GM21360 (cell line): ENCODE measurements at regions not wholly inside any gene's neighbourhood (a gene's known extent, or its start where the extent isn't known, plus 50 kb on each side); places are given as distances from the start of the nearest gene placed in this dataset.
"Not testable (repeated sequence)": the region's sequence is repeated elsewhere in the genome, so short reads cannot be mapped to it uniquely, and the experiment has no call there.

Source experiments
- ATAC-seq: cut with Tn5 transposase; IDR thresholded peaks from one replicate; pipeline ENCODE4 v1.9.1; 2021; ENCODE audit warnings: mild to moderate bottlenecking, moderate library complexity; ENCODE audit not compliant: unreplicated experiment

DNA sequence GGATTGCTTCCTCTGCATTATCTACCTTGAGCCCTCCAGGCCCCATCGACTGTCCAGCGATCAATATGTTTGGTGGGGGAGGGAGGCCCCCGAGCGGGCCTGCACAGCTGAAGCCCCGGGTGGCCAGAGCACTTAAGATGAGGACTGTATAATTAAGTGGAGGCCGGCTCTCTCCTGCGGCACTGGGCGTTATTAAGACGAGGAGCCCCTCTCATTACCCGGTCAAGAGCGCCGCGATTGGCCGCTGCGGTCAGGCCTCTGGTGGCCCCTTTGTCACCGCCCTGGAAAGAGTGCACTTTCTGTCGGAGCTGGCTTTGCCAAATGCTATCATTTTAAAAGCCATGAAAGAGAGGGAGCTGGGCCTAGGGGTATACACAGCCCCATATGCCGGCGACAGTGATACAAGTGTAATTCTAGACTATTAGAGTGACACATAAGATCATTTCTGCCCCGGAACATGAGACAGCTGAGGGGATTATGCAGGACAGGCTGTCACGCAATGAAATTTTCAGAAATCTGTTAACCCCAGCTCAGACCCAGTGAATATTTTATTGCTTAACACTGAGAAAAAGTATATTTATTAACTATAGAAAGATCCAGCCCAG lies 106.3 kb upstream of the IRX1 start:
- ATAC-seq: no peak

DNA sequence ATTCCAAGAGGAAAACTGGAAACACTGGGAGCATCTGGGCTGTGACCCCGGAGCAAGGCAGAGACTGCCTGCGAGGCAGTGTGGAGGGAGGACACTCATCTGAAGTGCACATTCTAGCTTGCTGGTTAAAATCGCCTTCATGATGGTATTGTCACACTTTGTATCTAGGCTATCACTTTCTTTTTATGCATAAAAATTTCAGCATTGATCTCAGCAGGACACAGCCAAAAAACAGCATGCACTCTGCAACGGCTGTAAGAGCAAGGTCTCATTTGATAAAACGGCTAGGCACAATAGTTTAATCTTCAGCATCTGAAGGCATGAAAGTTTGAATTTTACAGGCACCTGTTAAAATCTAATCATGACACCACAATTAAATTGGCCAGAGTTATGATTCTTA lies 110.8 kb upstream of the IRX1 start:
- no peak for ATAC-seq

DNA sequence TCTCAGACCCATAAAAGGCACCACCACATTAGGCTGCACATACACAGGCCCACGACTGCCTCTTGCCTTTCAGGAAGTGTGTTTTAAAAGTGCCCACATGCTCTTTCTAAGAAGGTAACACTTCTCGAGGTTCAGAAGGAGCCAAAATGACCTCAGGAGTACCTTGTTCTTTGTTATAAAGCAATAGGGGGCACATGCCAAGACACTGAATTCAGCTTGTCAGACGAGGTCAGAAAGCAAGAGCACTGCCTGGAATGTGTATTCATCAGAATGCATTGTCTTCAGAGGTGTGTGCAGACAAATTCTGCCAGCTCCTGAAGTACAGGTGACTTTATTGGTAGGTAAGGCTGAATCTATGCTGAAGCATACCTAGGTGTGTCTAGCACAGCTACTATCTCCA lies 114.5 kb upstream of the IRX1 start:
- ATAC-seq: no peak

DNA sequence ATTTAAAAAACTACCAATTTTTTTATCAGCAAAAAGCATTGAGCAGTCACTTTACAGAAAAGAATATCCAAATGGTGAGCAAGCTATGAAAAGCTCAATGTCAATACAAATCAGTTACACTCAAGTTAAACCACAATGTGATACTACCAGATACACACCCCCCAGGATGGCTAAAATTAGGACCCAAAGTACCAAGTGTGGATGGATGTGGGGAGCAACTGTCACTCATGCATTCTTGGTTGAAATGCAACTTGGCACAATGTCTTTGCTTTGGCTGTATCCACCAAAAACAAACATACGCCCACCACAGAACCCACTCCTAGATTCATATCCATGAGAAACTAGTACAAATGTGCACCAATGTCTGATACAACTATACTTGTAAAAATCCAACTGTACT lies 120.0 kb upstream of the IRX1 start:
- ATAC-seq: no peak

DNA sequence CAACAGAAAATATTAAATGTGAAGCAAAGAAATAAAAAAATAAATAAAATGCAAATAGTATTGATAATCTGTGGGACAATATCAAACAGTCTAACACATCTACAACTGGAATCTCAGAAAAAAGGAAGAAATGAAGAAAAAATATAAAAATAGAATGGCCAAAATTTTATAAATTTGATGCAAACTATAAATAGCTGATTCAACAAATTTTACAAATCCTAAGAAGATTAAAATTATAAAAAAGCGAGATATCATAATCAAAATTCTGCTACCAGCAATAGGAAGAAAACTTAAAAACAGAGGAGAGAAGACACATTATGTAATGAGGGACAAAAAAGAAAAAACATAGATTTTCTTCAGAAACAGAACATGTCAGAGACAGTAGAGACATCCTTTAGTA lies 129.2 kb upstream of the IRX1 start:
- ATAC-seq: no peak

DNA sequence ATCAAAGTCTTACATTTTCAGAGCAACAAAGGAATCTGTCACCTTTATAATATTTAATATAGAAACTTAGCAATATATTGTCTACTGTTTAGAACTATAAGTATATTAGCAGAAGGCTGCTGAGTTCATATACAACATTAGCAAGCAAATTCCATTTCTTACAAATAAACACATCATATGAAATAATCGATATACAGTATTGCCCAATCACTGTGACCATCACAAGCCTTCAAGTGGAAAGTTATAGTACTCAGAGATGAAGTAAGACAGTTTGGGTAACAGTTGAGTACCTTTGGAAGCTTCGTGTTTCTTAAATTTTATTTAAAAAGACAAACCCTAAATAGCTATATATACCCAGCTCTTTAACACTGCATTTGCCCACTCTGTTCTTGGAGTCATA lies 135.2 kb upstream of the IRX1 start:
- ATAC-seq: no peak

DNA sequence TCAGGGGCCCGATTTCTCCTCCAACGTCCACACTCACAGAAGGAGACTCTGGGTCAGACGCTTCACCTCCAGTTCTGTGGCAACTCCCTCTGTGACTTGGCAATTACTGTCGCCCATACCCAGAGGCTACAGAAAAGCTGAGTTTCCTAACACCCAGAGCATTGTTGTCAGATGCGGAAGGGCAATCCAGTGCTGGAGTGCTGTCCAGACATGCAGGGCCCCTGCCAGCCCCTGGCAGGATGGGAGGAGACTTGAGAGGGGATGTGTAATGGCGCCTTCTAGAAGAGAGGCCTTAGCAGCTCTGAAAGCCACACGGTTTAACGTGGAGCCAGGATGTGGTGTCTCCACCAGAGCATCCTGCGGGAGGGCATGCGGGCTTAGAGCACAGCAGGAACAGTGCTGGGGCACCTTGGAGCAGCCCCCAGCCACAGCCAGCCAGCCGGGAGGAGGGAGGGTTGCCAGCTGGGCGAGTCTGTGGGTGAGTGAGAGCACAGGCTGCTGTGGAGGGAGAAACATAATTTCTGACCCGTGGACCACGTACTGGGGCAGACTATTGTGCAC lies 139.4 kb upstream of the IRX1 start:
- no peak for ATAC-seq

DNA sequence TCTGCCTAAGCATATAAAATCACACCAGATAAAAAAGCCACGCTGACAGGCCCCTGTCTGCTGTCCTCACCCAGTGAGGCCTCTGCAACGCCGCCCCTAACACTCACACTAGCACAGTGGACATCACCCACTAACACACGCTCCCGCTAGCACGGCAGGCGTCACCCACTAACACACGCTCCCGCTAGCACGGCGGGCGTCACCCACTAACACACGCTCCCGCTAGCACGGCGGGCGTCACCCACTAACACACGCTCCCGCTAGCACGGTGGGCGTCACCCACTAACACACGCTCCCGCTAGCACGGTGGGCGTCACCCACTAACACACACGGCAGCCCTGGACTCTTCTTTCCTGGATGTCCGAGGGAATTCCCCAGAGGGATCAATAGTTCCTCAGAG lies 141.6 kb upstream of the IRX1 start:
- ATAC-seq: not testable (repeated sequence)

DNA sequence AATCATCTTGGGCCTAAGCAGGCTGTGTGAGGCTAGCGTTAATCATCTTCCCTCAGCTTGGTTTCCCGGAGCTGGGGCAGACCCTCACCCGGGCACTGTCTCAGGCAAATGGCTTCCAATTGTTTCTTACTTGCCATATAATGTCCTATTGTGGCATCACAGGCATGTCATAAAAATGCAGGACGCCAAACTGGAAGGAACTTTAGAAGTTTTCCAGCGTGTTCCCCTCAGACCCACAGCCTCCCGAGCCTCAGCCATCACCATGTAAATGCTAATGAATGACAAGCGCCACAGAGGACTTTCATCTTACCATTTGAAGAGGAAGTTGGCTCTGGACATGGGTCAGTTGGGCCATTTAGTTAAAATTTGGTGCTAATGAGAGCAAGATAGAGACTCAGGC lies 143.0 kb upstream of the IRX1 start:
- no peak for ATAC-seq

DNA sequence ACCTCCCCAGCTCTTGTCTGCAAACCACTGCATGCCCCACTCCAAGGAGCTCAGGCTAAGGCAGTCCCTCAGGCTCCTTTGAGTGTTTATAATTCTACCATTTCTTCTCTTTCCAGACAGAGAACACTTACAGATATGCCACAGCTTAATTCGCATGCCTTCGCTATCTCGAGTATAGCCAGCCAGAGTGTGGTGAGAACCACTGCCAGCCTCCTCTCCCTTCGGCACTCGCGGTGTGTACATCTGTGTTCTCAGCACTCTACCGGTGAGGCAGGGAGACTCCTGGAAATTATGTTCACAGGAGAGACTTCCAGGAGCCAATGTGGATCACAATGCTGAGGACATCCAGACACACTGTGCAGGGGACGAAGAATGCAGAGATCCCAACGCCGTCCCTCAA lies 143.7 kb upstream of the IRX1 start:
- no peak for ATAC-seq

DNA sequence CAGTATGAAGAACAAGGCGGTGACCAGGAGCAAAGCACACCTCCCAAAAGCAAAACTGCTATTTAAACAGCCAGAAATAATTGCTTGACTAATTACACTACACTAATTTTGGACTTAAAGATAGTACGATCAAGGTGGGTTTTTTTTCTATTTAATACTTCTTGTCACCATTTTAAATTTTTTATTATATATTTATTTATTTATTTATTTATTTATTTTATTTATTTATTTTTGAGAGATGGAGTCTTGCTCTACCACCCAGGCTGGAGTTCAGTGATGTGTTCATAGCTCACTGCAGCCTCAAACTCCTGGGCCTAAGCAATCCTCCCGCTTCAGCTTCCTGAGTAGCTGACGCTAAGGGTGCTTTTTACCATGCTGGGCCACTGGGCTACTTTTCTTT lies 146.2 kb upstream of the IRX1 start:
- ATAC-seq: no peak

DNA sequence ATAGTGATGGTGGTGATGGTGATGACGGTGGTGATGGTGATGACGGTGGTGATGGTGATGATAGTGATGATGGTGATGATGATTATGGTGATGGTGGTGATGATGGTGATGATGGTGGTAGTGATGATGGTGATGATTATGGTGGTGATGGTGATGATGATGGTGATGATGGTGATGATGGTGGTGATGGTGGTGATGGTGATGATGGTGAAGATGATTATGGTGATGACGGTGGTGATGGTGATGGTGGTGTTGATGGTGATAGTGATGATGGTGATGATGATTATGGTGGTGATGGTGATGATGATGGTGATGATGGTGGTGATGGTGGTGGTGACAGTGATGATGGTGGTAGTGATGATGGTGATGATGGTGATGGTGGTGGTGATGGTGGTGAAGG lies 149.2 kb upstream of the IRX1 start:
- ATAC-seq: no peak

DNA sequence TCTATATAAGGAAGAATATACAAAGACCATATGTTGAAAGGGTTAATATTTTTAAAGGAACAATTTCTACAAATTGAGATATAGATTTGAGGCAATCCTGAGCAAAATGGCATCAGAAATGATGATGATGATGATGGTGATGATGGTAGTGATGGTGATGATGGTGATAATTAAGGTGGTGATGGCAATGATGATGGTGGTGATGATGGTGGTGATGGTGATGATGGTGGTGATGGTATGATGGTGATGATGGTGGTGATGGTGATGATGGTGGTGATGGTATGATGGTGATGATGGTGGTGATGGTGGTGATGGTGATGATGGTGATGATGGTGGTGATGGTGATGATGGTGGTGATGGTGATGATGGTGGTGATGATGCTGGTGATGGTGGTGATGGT lies 150.1 kb upstream of the IRX1 start:
- ATAC-seq: not testable (repeated sequence)

DNA sequence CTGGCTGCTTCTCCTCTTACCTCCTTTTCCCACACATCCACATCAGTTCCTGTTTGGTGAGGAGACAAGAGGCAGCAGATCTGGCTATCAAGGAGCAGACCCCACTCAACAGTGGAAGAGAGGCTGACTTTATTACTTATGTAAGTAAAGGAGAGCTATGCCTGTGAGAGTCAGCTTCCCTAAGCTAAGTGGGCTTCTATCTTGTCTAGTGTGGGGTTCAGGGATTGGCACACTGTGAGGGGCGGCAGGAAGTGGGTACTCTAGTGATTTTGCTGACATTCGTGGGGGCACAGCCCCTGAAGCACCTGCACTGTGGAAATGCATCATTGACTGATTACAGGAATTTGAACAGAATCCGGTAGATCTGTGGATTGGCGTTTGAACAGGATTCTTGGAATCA lies 163.5 kb upstream of the IRX1 start:
- ATAC-seq: no peak

DNA sequence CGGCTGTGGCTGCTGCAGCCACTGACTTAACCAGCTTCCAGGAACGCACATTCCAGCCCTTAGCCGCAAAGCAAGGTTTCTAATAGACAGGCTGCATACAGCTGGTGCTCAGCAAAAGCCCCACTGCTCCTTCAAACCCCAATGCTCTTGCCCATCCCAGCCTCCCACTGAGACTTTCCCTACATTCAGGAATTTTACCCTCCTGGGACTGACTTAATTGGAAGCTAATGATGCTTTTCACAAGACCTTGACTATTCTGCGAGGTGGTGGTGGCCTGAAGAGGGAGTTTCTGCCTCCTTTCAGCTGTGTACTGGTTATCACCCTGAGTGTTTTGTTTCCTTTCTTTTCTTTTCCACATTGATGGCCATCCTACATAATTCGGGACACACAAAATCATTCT lies 164.9 kb upstream of the IRX1 start:
- ATAC-seq: no peak

DNA sequence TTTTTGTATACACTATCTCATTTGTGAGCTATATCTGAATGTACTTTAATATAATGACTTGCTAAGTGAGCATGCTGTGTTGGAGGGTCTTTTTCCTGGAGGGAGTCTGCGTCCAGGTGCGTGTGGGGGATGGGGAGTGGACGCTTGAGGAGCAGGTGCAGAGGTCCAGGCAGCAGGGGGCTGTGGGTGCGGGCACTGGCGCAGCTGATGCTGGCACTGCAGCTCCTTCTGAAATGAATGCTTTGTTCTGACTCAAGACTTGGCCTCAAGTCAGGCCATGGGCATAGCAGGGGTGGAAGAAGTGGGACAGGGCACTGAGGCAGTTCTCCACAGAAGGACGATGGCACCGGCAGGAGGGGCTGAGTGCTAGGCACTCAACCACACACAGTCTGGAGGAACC lies 165.7 kb upstream of the IRX1 start:
- ATAC-seq: no peak

DNA sequence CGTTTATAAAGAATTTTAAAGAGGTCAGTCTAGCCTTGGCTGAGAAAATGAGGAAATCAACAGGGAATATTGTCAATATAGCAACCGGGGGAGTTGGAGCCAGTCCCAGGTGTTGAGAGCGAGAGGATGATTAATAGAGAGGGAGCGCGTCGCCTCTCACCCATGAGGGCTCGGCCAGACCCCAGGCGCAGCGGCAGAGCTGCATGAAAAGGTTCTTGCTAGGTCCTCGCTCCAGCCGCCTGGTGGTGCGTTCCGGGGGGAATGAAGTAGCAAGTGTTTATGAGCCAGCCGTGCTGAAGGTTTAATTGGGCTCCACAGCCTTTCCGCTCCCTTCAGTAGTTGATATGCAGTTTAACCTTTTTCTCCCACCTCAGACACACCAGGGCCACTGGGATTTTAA lies 167.3 kb upstream of the IRX1 start:
- ATAC-seq: no peak

DNA sequence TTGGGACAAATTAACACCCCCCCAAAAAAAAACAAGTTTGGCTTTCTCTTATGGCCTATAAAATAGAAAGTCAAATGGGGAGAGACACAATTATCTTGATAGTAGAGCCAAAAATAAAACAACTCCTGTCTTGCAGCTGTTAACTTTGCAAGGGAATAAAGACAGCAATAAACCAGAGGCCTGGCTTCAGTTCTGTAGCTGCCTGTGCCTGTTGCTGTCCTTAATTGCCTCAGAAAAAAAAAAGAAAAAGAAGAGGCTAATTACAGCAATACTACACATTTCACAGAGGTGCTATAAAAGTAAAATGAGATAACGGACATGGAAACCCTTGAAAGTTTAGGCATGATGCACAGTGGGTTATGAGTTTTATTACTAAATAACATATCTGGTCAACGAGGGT lies 170.7 kb upstream of the IRX1 start:
- ATAC-seq: no peak

DNA sequence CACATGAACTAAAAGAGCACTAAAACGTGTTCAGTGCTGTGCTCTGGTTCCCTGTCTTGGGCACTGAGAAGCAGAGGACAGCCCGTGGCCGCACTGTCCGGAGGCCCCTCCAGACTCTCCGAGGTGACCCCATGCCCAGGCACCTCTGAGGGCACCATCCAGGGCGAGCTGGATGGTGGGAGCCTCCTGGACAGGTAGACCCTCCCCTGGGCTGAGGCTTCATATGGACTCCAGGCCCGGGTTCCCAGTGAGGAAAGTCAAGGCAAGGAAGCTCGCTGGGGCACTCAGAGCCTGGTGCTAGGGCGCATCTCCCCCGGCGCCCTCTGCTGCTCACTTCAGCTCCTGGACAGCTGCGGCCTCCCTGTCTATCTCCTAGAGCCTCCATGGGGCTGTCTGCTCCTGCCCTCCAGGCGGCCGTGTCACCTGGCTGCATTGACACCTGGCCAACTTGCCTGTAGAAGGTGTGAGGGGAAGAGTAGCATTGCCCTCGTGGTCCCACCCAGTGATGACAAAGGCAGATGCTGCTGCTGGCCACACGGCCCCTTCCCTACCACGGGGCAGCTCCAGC lies 178.2 kb upstream of the IRX1 start:
- no peak for ATAC-seq

DNA sequence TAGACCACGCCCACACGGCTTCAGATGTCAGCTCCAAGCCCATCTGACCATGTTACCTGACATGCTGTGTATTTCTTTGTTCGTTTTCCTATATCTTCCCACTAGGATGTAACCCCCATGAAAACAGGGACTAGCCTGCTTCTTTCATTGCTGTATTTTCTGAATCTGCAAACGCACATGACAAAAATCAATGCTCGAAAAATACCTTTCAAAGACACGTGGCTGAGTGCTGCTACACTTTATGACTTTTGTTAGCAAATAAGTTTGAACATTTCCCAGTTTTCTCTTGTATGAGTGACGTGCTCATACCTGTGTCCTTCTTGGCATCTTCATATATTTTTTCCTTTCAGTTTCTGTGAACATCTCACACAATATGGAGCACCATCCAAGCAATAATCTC lies 181.3 kb upstream of the IRX1 start:
- no peak for ATAC-seq

DNA sequence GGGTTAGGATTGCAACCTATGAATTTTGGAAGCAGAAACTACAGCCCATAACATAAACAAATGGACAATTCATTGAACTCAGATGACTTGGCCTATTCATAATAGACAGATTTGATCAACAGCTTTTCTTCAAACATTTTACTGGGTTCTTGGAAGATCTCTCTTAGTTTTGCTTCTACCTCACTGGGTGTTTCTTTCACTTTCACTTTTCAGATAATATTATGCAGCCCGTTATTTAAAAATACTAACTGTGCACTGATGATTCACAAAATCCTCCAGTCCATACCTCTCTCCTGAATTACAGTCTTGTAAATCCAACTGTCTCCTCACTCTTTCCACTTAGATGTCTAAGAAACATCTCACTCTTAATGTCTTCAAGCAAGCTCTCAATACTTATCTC lies 183.5 kb upstream of the IRX1 start:
- no peak for ATAC-seq

DNA sequence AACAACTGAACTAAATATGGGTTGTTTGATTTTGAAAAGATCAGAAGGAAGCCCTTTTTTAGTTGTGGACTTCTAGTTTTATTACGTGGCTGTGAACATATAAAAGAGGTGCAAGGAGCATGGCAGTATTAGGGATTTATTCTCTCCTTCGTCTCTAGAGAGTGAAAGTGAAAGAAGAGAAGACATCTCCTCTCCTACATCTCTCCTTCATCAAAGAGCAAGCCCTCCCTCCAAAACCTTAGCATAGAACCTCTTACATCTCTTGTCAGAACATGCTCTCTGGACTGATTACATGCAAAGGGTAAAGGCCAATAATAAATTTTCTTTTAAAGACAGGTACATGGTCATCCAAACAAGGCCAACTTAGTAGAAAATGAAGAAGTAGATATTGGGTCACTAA lies 184.3 kb upstream of the IRX1 start:
- ATAC-seq: no peak

DNA sequence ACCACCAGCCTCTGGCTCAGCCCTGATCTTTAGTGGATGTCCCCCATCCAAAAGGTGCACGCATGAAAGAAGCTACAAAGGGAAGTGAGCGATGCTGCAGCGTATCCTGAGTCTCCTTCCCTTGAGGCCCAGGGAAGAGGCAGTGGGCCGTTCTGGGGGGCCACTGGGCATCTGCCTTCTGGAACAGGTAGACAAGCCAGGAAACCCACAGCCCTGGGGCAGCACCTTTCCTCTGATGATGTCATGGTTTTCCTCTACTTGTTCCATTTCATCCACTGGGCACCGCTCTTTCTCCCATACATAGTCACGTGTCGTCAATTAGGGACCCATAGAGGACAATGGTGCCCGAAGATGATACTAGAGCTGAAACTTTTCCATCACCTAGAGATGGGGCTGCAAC lies 194.0 kb upstream of the IRX1 start:
- no peak for ATAC-seq
